ENCODE measurements at regions not wholly inside any gene's neighbourhood (a gene's known extent, or its start where the extent isn't known, plus 50 kb on each side); places are given as distances from the start of the nearest gene placed in this dataset.

DNA sequence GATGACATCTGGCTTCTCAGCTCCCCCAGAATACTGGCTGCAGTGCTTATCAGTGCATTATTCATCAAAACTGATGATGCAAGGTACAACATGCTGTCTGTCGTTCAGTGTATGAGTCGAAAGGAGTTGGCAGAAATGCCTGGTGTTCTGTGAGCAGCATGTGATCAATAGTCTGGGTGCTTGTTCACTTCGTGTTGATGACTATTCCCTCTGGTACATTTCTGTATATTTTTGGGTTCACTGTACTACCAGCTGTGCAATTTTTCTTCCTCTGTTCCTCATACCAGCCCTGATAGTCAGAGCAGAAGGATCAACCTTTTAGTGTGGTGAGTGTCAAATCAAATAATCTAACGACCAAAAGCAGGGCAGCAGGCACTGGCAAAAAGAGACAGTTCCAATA lies 59.0 kb upstream of the KLHL14 start:
- H2AFZ ChIP-seq (ENCODE audit: control insufficient read depth, low read depth, low read length), result no peak overlapping the region
- no peak for TF ChIP-seq BACH1 (IDR thresholded peaks at IDR 0.05; ENCODE audit: borderline replicate concordance)
- no peak for TF ChIP-seq SUZ12 (IDR thresholded peaks at IDR 0.05; ENCODE audit: unreplicated experiment)
- no peak for TF ChIP-seq MYB (IDR thresholded peaks at IDR 0.05; ENCODE audit: borderline replicate concordance, low read depth, low read length)
- no peak for TF ChIP-seq NBN (IDR thresholded peaks at IDR 0.05)
- TF ChIP-seq TCF12 (IDR thresholded peaks at IDR 0.05; ENCODE audit: low read depth, low read length), result no peak
- TF ChIP-seq, protein P1, sequence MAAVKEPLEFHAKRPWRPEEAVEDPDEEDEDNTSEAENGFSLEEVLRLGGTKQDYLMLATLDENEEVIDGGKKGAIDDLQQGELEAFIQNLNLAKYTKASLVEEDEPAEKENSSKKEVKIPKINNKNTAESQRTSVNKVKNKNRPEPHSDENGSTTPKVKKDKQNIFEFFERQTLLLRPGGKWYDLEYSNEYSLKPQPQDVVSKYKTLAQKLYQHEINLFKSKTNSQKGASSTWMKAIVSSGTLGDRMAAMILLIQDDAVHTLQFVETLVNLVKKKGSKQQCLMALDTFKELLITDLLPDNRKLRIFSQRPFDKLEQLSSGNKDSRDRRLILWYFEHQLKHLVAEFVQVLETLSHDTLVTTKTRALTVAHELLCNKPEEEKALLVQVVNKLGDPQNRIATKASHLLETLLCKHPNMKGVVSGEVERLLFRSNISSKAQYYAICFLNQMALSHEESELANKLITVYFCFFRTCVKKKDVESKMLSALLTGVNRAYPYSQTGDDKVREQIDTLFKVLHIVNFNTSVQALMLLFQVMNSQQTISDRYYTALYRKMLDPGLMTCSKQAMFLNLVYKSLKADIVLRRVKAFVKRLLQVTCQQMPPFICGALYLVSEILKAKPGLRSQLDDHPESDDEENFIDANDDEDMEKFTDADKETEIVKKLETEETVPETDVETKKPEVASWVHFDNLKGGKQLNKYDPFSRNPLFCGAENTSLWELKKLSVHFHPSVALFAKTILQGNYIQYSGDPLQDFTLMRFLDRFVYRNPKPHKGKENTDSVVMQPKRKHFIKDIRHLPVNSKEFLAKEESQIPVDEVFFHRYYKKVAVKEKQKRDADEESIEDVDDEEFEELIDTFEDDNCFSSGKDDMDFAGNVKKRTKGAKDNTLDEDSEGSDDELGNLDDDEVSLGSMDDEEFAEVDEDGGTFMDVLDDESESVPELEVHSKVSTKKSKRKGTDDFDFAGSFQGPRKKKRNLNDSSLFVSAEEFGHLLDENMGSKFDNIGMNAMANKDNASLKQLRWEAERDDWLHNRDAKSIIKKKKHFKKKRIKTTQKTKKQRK (IDR thresholded peaks at IDR 0.05; ENCODE audit: low read depth, low read length), result no peak
- TF ChIP-seq IKZF2 (IDR thresholded peaks at IDR 0.05), result no peak
- TF ChIP-seq IRF4 (IDR thresholded peaks at IDR 0.05; ENCODE audit: low read depth, low read length), result no peak
- no peak for TF ChIP-seq CEBPB (IDR thresholded peaks at IDR 0.05; ENCODE audit: borderline replicate concordance in 1 of 2, low read depth in 2 of 2, low read length in 2 of 2)
- TF ChIP-seq NFXL1 (IDR thresholded peaks at IDR 0.05; ENCODE audit: borderline replicate concordance), result no peak
- no peak for TF ChIP-seq RELB (IDR thresholded peaks at IDR 0.05; ENCODE audit: low read depth)
- no peak for TF ChIP-seq CREB1 (IDR thresholded peaks at IDR 0.05; ENCODE audit: low read depth)
- TF ChIP-seq LARP7 (IDR thresholded peaks at IDR 0.05), result no peak
- DNase-seq (ENCODE audit: low read depth, low spot score), result no peak
- ChIA-PET SMC1A (ENCODE audit: uncharacterized antibody, unreplicated experiment) (interaction anchor here (1.0 kb wide), 1 partner anchor 16 kb away, joined by 3 read pairs; no protein-coding TSS in a partner anchor), POLR2A (no interaction called here), CTCF (no interaction called here), RAD21 (ENCODE audit: unreplicated experiment) (no interaction called here)
- no peaks in the 10 kb centered on the region for H3K9me3 ChIP-seq (replicated peaks; ENCODE audit: control insufficient read depth, insufficient read depth, low read length)
- no peak for ATAC-seq
- H3K27me3 ChIP-seq (replicated peaks in 1 of 2; ENCODE audit: control insufficient read depth in 2 of 2, insufficient read depth in 2 of 2, low read length in 1 of 2), result no peaks in the 10 kb centered on the region
- H3K9ac ChIP-seq (ENCODE audit: control insufficient read depth, insufficient read depth, low read length), result no peak overlapping the region
- no peaks in the 10 kb centered on the region for H3K79me2 ChIP-seq (ENCODE audit: control insufficient read depth, insufficient read depth, low read length)
- no peaks in the 10 kb centered on the region for H3K4me1 ChIP-seq (ENCODE audit: control insufficient read depth, insufficient read depth, low read length)
- H3K4me3 ChIP-seq, result no peak overlapping the region
- H3K36me3 ChIP-seq (ENCODE audit: control insufficient read depth in 2 of 2, insufficient read depth in 2 of 2, low read length in 1 of 2), result no peaks in the 10 kb centered on the region
- H3K27ac ChIP-seq (ENCODE audit: control insufficient read depth, insufficient read depth), result no peak overlapping the region
- no TSS peak for BruUV-seq (replicated peaks)
- FAIRE-seq, result no peak
- H4K20me1 ChIP-seq (ENCODE audit: control insufficient read depth, insufficient read depth), result no peaks in the 10 kb centered on the region
- WGBS (ENCODE audit: insufficient coverage, insufficient replicate concordance, low lambda C conversion rate, missing lambda C conversion rate), result 0% methylated on average over 4 of the region's 4 CpGs
- H3K4me2 ChIP-seq (ENCODE audit: control insufficient read depth, insufficient read depth), result no peak overlapping the region
- intact Hi-C loops (cut with micrococcal nuclease; ENCODE audit: unreplicated experiment) (no loop called here), in situ Hi-C loops (cut with MboI) (no loop called here)

Measured in GM12878 (cell line).